IMR-90 (cell line): ENCODE measurements at regions not wholly inside any gene's neighbourhood (a gene's known extent, or its start where the extent isn't known, plus 50 kb on each side); places are given as distances from the start of the nearest gene placed in this dataset.
"Not testable (repeated sequence)": the region's sequence is repeated elsewhere in the genome, so short reads cannot be mapped to it uniquely, and the experiment has no call there.

Source experiments
- ATAC-seq: fragments of 200-7000 bp; cut with Tn5 transposase; 2 replicates; pipeline ENCODE4 v1.9.1; 2020; ENCODE audit warnings: low read depth, mild to moderate bottlenecking, moderate library complexity
- BruUV-seq: library from RNA; stranded (reverse); fragments of 400-500 nt; replicated peaks from 2 replicates; lab custom pipeline; 2021; lab: Mats Ljungman, UMichigan
- CTCF ChIA-PET: fragments of 300-600 bp; formaldehyde crosslinking; extraction: SDS; loops from one replicate; lab custom pipeline; 2021; ENCODE audit warnings: antibody characterized with exemption; lab: Yijun Ruan, JAX
- POLR2A ChIA-PET: fragments of 300-600 bp; sonication (Branson Sonifier 250); formaldehyde crosslinking; loops from one replicate; lab custom pipeline; 2022; ENCODE audit warnings: antibody characterized with exemption; ENCODE audit not compliant: unreplicated experiment; lab: Charles Lee
- DNase-seq: peaks from one replicate; pipeline ENCODE4 v3.0.0; 2013
- H2AFZ ChIP-seq: replicated peaks from 2 replicates; pipeline ENCODE3; 2013; ENCODE audit warnings: low read length, mild to moderate bottlenecking; ENCODE audit not compliant: poor library complexity
- H2AK5ac ChIP-seq: 2 replicates; pipeline ENCODE4 v1.6.1; 2013; ENCODE audit warnings: low read depth, low read length, inconsistent platforms
- H2AK9ac ChIP-seq: replicated peaks from 2 replicates; pipeline ENCODE3; 2013; ENCODE audit warnings: mild to moderate bottlenecking, low read depth, low read length, moderate library complexity; ENCODE audit not compliant: poor library complexity
- H2BK120ac ChIP-seq: 2 replicates; pipeline ENCODE4 v1.6.1; 2013; ENCODE audit warnings: low read depth, low read length, inconsistent platforms
- H2BK15ac ChIP-seq: 3 replicates; pipeline ENCODE4 v1.6.1; 2013; ENCODE audit warnings: low read depth, low read length, inconsistent platforms
- H2BK20ac ChIP-seq: 2 replicates; pipeline ENCODE4 v1.6.1; 2013; ENCODE audit warnings: low read depth, mild to moderate bottlenecking, inconsistent platforms, low read length, moderate library complexity
- H2BK5ac ChIP-seq: 2 replicates; pipeline ENCODE4 v1.6.1; 2013; ENCODE audit warnings: mild to moderate bottlenecking, low read depth, low read length, inconsistent platforms; ENCODE audit not compliant: poor library complexity, severe bottlenecking
- H3K14ac ChIP-seq: replicated peaks from 2 replicates; pipeline ENCODE4 v1.6.1; 2013; ENCODE audit warnings: low read depth, low read length, inconsistent platforms
- H3K18ac ChIP-seq: 2 replicates; pipeline ENCODE4 v1.6.1; 2013; ENCODE audit warnings: low read depth, low read length, control low read depth
- H3K23ac ChIP-seq: 2 replicates; pipeline ENCODE4 v1.6.1; 2013; ENCODE audit warnings: low read depth, low read length, inconsistent platforms
- H3K27ac ChIP-seq: 2 replicates; pipeline ENCODE4 v1.5.1; 2013; ENCODE audit warnings: mild to moderate bottlenecking, control low read depth, low read length; ENCODE audit not compliant: insufficient read depth
- H3K27me3 ChIP-seq: 2 replicates; pipeline ENCODE4 v1.6.1; 2013; ENCODE audit warnings: low read length; ENCODE audit not compliant: control insufficient read depth, insufficient read depth
- H3K36me3 ChIP-seq: 2 replicates; pipeline ENCODE4 v1.6.1; 2013; ENCODE audit warnings: low read length, mixed read lengths; ENCODE audit not compliant: control insufficient read depth, insufficient read depth
- H3K4ac ChIP-seq: 2 replicates; pipeline ENCODE4 v1.6.1; 2013; ENCODE audit warnings: low read depth, low read length, inconsistent platforms
- H3K4me1 ChIP-seq: 2 replicates; pipeline ENCODE4 v1.6.1; 2013; ENCODE audit warnings: low read length, mixed read lengths; ENCODE audit not compliant: control insufficient read depth, insufficient read depth
- H3K4me2 ChIP-seq: 2 replicates; pipeline ENCODE4 v1.6.1; 2013; ENCODE audit warnings: low read depth, mild to moderate bottlenecking, control low read depth, low read length, moderate library complexity
- H3K4me3 ChIP-seq: 2 replicates; pipeline ENCODE4 v1.5.1; 2013; ENCODE audit warnings: low read depth, mild to moderate bottlenecking, control low read depth, low read length, moderate library complexity; ENCODE audit not compliant: insufficient read depth
- H3K56ac ChIP-seq: 2 replicates; pipeline ENCODE4 v1.6.1; 2013; ENCODE audit warnings: low read length, inconsistent platforms; ENCODE audit not compliant: insufficient read depth; ENCODE audit errors: extremely low read depth
- H3K79me1 ChIP-seq, 2 experiments: 2 replicates each; pipeline ENCODE4 v1.6.1; 2013; ENCODE audit warnings: low read length in 2 of 2, inconsistent platforms in 1 of 2, low read depth in 1 of 2
- H3K9ac ChIP-seq: 2 replicates; pipeline ENCODE4 v1.6.1; 2013; ENCODE audit warnings: low read depth, low read length, control low read depth
- H3K9me1 ChIP-seq: 2 replicates; pipeline ENCODE4 v1.6.1; 2013; ENCODE audit warnings: low read length, inconsistent platforms; ENCODE audit not compliant: insufficient read depth
- H3K9me3 ChIP-seq: 2 replicates; pipeline ENCODE4 v1.6.1; 2013; ENCODE audit warnings: low read length; ENCODE audit not compliant: control insufficient read depth, insufficient read depth
- H4K20me1 ChIP-seq: 2 replicates; pipeline ENCODE4 v1.6.1; 2013; ENCODE audit warnings: low read length, inconsistent platforms; ENCODE audit not compliant: insufficient read depth
- H4K5ac ChIP-seq: 2 replicates; pipeline ENCODE4 v1.6.1; 2013; ENCODE audit warnings: mild to moderate bottlenecking, low read depth, low read length, control low read depth
- H4K8ac ChIP-seq, 2 experiments: 2 replicates each; pipeline ENCODE4 v1.6.1; 2013; ENCODE audit warnings: low read depth in 2 of 2, low read length in 2 of 2, control low read depth in 1 of 2, inconsistent platforms in 1 of 2
- H4K91ac ChIP-seq: 2 replicates; pipeline ENCODE4 v1.6.1; 2013; ENCODE audit warnings: low read depth, low read length, inconsistent platforms; ENCODE audit not compliant: insufficient read depth
- CHD1 ChIP-seq: IDR thresholded peaks from 2 replicates; pipeline ENCODE4 v1.6.1; 2012; ENCODE audit warnings: low read depth, low read length, improper control_type of control experiment
- ELK1 ChIP-seq: fragments of 150-350 bp; IDR thresholded peaks from 2 replicates; pipeline ENCODE4 v1.6.1; 2016; ENCODE audit warnings: low read depth, mild to moderate bottlenecking, low read length, moderate library complexity, borderline replicate concordance
- FOS ChIP-seq: fragments of 150-350 bp; IDR thresholded peaks from 2 replicates; pipeline ENCODE4 v1.6.1; 2016; ENCODE audit warnings: low read depth, low read length
- MAFK ChIP-seq: IDR thresholded peaks from 2 replicates; pipeline ENCODE4 v1.6.1; 2012; ENCODE audit warnings: low read depth, low read length, improper control_type of control experiment
- MAZ ChIP-seq: IDR thresholded peaks from 2 replicates; pipeline ENCODE4 v1.6.1; 2012; ENCODE audit warnings: low read depth, mild to moderate bottlenecking, low read length, improper control_type of control experiment, moderate library complexity, borderline replicate concordance
- RCOR1 ChIP-seq: IDR thresholded peaks from 2 replicates; pipeline ENCODE4 v1.6.1; 2012; ENCODE audit warnings: mild to moderate bottlenecking, low read length, improper control_type of control experiment; ENCODE audit not compliant: insufficient replicate concordance
- RFX5 ChIP-seq: IDR thresholded peaks from 2 replicates; pipeline ENCODE4 v1.8.0; 2012; ENCODE audit warnings: low read depth, mild to moderate bottlenecking, low read length, moderate library complexity
- WGBS, 2 experiments: methylation state at CpG; one replicate each; pipeline versions ENCODE4 v1.1.5 to v1.1.7; 2013; ENCODE audit warnings: missing lambda C conversion rate in 2 of 2; ENCODE audit not compliant: insufficient read length in 1 of 2; ENCODE audit errors: extremely low coverage in 2 of 2; 5-methylcytosine and 5-hydroxymethylcytosine counted together
- dilution Hi-C: fragments of 300-500 bp; cut with HindIII; formaldehyde crosslinking; loops from one replicate; pipeline ENCODE4 v1.14.3; 2018; ENCODE audit warnings: low sequenced_read_pairs; ENCODE audit not compliant: unreplicated experiment
- in situ Hi-C: fragments of 300-500 bp; cut with MboI; formaldehyde crosslinking; loops from 3 replicates; pipeline ENCODE4 v1.14.3; 2019; ENCODE audit warnings: low sequenced_read_pairs, inconsistent platforms, mixed read lengths
- intact Hi-C: fragments of 100-400 bp; cut with micrococcal nuclease; formaldehyde crosslinking; loops from 2 replicates; pipeline ENCODE4 v1.10.0; 2022

GRCh38 chr11:3434976-3435375 lies 56.0 kb upstream of the ZNF195 start:
- no peaks in the 10 kb centered on the region for H3K36me3 ChIP-seq
- H2BK120ac ChIP-seq: no peak overlapping the region
- no peak overlapping the region for H2BK5ac ChIP-seq
- no peak overlapping the region for H3K18ac ChIP-seq
- no peak overlapping the region for H3K14ac ChIP-seq
- H3K23ac ChIP-seq: no peak overlapping the region
- no peak overlapping the region for H2AFZ ChIP-seq
- in situ Hi-C loops (no loop called here), dilution Hi-C loops (no loop called here), intact Hi-C loops (no loop called here)
- no peak for ATAC-seq
- no peak overlapping the region for H3K27ac ChIP-seq
- H3K4me3 ChIP-seq: no peak overlapping the region
- H4K8ac ChIP-seq: no peak overlapping the region
- no peak overlapping the region for H2AK9ac ChIP-seq
- H2BK15ac ChIP-seq: no peak overlapping the region
- no peak overlapping the region for H4K91ac ChIP-seq
- no peaks in the 10 kb centered on the region for H3K79me1 ChIP-seq
- no peak overlapping the region for H2AK5ac ChIP-seq
- no peak overlapping the region for H3K56ac ChIP-seq
- no peaks in the 10 kb centered on the region for H3K9me1 ChIP-seq
- no TSS peak for BruUV-seq
- TF ChIP-seq RFX5 (no peak), MAFK (no peak), MAZ (no peak), ELK1 (no peak), CHD1 (no peak), FOS (no peak), RCOR1 (no peak)
- H4K5ac ChIP-seq: no peak overlapping the region
- DNase-seq: no peak
- H2BK20ac ChIP-seq: no peak overlapping the region
- no peak overlapping the region for H3K9ac ChIP-seq
- no peaks in the 10 kb centered on the region for H3K9me3 ChIP-seq
- no peak overlapping the region for H3K4me2 ChIP-seq
- CTCF ChIA-PET: no interaction called here
- no peaks in the 10 kb centered on the region for H3K4me1 ChIP-seq
- H4K20me1 ChIP-seq: no peaks in the 10 kb centered on the region
- H3K4ac ChIP-seq: no peak overlapping the region
- POLR2A ChIA-PET: no interaction called here
- H3K27me3 ChIP-seq: peaks cover 5% of the 10 kb centered on the region; the same call in 1 of the 2 replicates
- 90% methylated on average over 5 of the region's 28 CpGs; no CpG with 5 or more reads in 1 of the 2 experiments for WGBS, 2 experiments

- H3K27ac ChIP-seq, H2BK15ac ChIP-seq, H4K8ac ChIP-seq, CTCF ChIA-PET, H3K4me2 ChIP-seq, H2BK5ac ChIP-seq, dilution Hi-C loops, H2BK120ac ChIP-seq, H4K20me1 ChIP-seq, ATAC-seq, H2AK5ac ChIP-seq, H3K18ac ChIP-seq, H4K91ac ChIP-seq, H3K14ac ChIP-seq, H4K5ac ChIP-seq, H3K9ac ChIP-seq, H2AK9ac ChIP-seq, H3K36me3 ChIP-seq, H3K4me3 ChIP-seq, in situ Hi-C loops, H3K4ac ChIP-seq, H2AFZ ChIP-seq, H3K9me3 ChIP-seq, H3K56ac ChIP-seq, POLR2A ChIA-PET, H3K9me1 ChIP-seq, H3K79me1 ChIP-seq, H3K4me1 ChIP-seq, DNase-seq, H2BK20ac ChIP-seq, H3K23ac ChIP-seq, BruUV-seq, intact Hi-C loops: not testable (repeated sequence)
- 40% methylated on average over 1 of the region's 6 CpGs; no CpG with 5 or more reads in 1 of the 2 experiments for WGBS, 2 experiments
- peaks cover 20% of the 10 kb centered on the region for H3K27me3 ChIP-seq
These were observed 50.2 kb upstream of the ZNF195 start for GRCh38 chr11:3429191-3429590.
